SU-DHL-6 (cell line): ENCODE measurements at regions not wholly inside any gene's neighbourhood (a gene's known extent, or its start where the extent isn't known, plus 50 kb on each side); places are given as distances from the start of the nearest gene placed in this dataset.

ENCODE experiments used
- CTCF ChIP-seq: fragments of 200-600 bp; sonication (generic); IDR thresholded peaks from one replicate; pipeline ENCODE4 v1.5.1; 2017; ENCODE audit warnings: antibody characterized with exemption, mild to moderate bottlenecking, low read length, moderate library complexity; ENCODE audit not compliant: insufficient read depth, poor library complexity, severe bottlenecking
- EZH2phosphoT487 ChIP-seq: fragments of 200-600 bp; sonication (generic), shearing (Covaris generic); conservative IDR thresholded peaks from 2 replicates; pipeline ENCODE4 v1.6.1; 2018; ENCODE audit warnings: mild to moderate bottlenecking, antibody characterized with exemption, low read length, moderate library complexity, mixed read lengths

GRCh38 chr11:27205779-27206570 is 157.0 kb downstream of the CCDC34 start:
- TF ChIP-seq CTCF (no peak), EZH2phosphoT487 (no peak)
